Activated CD4-positive, alpha-beta T cell treated with anti-CD3 and anti-CD28 coated beads, Interleukin-2, amount 10 ng/mL, durations not matched to agents 7 days and 5 days (primary cell): ENCODE measurements at regions not wholly inside any gene's neighbourhood (a gene's known extent, or its start where the extent isn't known, plus 50 kb on each side); places are given as distances from the start of the nearest gene placed in this dataset.
"Not testable (repeated sequence)": the region's sequence is repeated elsewhere in the genome, so short reads cannot be mapped to it uniquely, and the experiment has no call there.

Source experiments
- CTCF ChIA-PET: fragments of 350-600 bp; sonication (Branson Sonifier 250); formaldehyde crosslinking; loops from one replicate; lab custom pipeline; 2021; ENCODE audit warnings: antibody characterized with exemption; lab: Charles Lee
- POLR2A ChIA-PET: fragments of 350-600 bp; sonication (Branson Sonifier 250); formaldehyde crosslinking; loops from one replicate; lab custom pipeline; 2021; ENCODE audit warnings: antibody characterized with exemption; lab: Charles Lee
- DNase-seq: peaks from one replicate; pipeline ENCODE4 v3.0.0-alpha.2; 2020
- H3K27ac Mint-ChIP-seq: one replicate; pipeline ENCODE4 v1.8.0; 2021; ENCODE audit warnings: mild to moderate bottlenecking, moderate library complexity, mixed read lengths
- H3K27me3 Mint-ChIP-seq: one replicate; pipeline ENCODE4 v1.8.0; 2021; ENCODE audit warnings: mixed read lengths
- H3K36me3 Mint-ChIP-seq: one replicate; pipeline ENCODE4 v1.8.0; 2021; ENCODE audit warnings: low read depth, mixed read lengths
- H3K4me1 Mint-ChIP-seq: one replicate; pipeline ENCODE4 v1.8.0; 2021; ENCODE audit warnings: mixed read lengths
- H3K4me3 Mint-ChIP-seq: one replicate; pipeline ENCODE4 v1.8.0; 2021; ENCODE audit warnings: mild to moderate bottlenecking, moderate library complexity, mixed read lengths
- H3K9me3 Mint-ChIP-seq: one replicate; pipeline ENCODE4 v1.8.0; 2021; ENCODE audit warnings: mixed read lengths

- H3K4me1 Mint-ChIP-seq = peaks cover 14% of the 10 kb centered on the region
- H3K27ac Mint-ChIP-seq = no peak overlapping the region
- peaks cover 11% of the 10 kb centered on the region for H3K27me3 Mint-ChIP-seq
- H3K9me3 Mint-ChIP-seq = no peaks in the 10 kb centered on the region
- H3K4me3 Mint-ChIP-seq = no peak overlapping the region
- H3K36me3 Mint-ChIP-seq = no peaks in the 10 kb centered on the region
- DNase-seq = no peak
- ChIA-PET POLR2A (no interaction called here), CTCF (interaction anchor here (1.3 to 1.6 kb wide), 2 partner anchors 10 to 22 kb away, joined by 3 to 5 read pairs; no protein-coding TSS in a partner anchor)
Observed at GRCh38 chr22:22166941-22167713, 77.5 kb upstream of the VPREB1 start.

GRCh38 chr22:22165936-22166710, 78.5 kb upstream of the VPREB1 start:
- Mint-ChIP-seq H3K27me3 (peaks cover 11% of the 10 kb centered on the region), H3K9me3 (no peaks in the 10 kb centered on the region), H3K4me1 (peaks cover 14% of the 10 kb centered on the region), H3K27ac (peak overlapping the region; percentile 64), H3K4me3 (no peak overlapping the region), H3K36me3 (no peaks in the 10 kb centered on the region)
- no peak for DNase-seq
- CTCF ChIA-PET = interaction anchor here (0.6 to 1.6 kb wide), 4 partner anchors 9 to 421 kb away, joined by 3 to 6 read pairs (median 4); no protein-coding TSS in a partner anchor
- POLR2A ChIA-PET = no interaction called here

GRCh38 chr22:22164541-22165272, 79.9 kb upstream of the VPREB1 start:
- Mint-ChIP-seq H3K9me3 (no peaks in the 10 kb centered on the region), H3K27ac (no peak overlapping the region), H3K4me1 (peaks cover 11% of the 10 kb centered on the region), H3K27me3 (peaks cover 10% of the 10 kb centered on the region), H3K36me3 (no peaks in the 10 kb centered on the region), H3K4me3 (no peak overlapping the region)
- DNase-seq = no peak
- ChIA-PET CTCF (interaction anchor here (1.1 to 1.6 kb wide), 3 partner anchors 8 to 71 kb away, joined by 3 to 6 read pairs (median 3); no protein-coding TSS in a partner anchor), POLR2A (no interaction called here)

- POLR2A ChIA-PET = no interaction called here
- Mint-ChIP-seq H3K4me1 (peaks cover 1% of the 10 kb centered on the region), H3K27ac (no peak overlapping the region), H3K27me3 (peaks cover 12% of the 10 kb centered on the region), H3K4me3 (no peak overlapping the region), H3K36me3 (no peaks in the 10 kb centered on the region), H3K9me3 (no peaks in the 10 kb centered on the region)
- no peak for DNase-seq
- CTCF ChIA-PET = interaction anchor here (0.9 kb wide), 1 partner anchor 9 kb away, joined by 3 read pairs; no protein-coding TSS in a partner anchor
Observed at GRCh38 chr22:22161924-22162851, 82.4 kb upstream of the VPREB1 start.

- CTCF ChIA-PET, H3K27ac Mint-ChIP-seq, DNase-seq, H3K4me3 Mint-ChIP-seq, H3K4me1 Mint-ChIP-seq, H3K9me3 Mint-ChIP-seq, POLR2A ChIA-PET, H3K36me3 Mint-ChIP-seq: not testable (repeated sequence)
- H3K27me3 Mint-ChIP-seq = peaks cover 12% of the 10 kb centered on the region
Observed at GRCh38 chr22:22160768-22161167, 83.8 kb upstream of the VPREB1 start.

- no peak overlapping the region for H3K4me3 Mint-ChIP-seq
- no peak for DNase-seq
- POLR2A ChIA-PET = no interaction called here
- H3K36me3 Mint-ChIP-seq = no peaks in the 10 kb centered on the region
- peaks cover 9% of the 10 kb centered on the region for H3K27me3 Mint-ChIP-seq
- peaks cover 5% of the 10 kb centered on the region for H3K4me1 Mint-ChIP-seq
- CTCF ChIA-PET = no interaction called here
- H3K9me3 Mint-ChIP-seq = no peaks in the 10 kb centered on the region
- no peak overlapping the region for H3K27ac Mint-ChIP-seq
Observed at GRCh38 chr22:22159384-22159783, 85.2 kb upstream of the VPREB1 start.

- no peak overlapping the region for H3K4me3 Mint-ChIP-seq
- DNase-seq = no peak
- H3K36me3 Mint-ChIP-seq = no peaks in the 10 kb centered on the region
- no peak overlapping the region for H3K27ac Mint-ChIP-seq
- CTCF ChIA-PET = no interaction called here
- H3K9me3 Mint-ChIP-seq = no peaks in the 10 kb centered on the region
- POLR2A ChIA-PET = no interaction called here
- H3K4me1 Mint-ChIP-seq = peaks cover 5% of the 10 kb centered on the region
- peaks cover 7% of the 10 kb centered on the region for H3K27me3 Mint-ChIP-seq
Observed at GRCh38 chr22:22158965-22159364, 85.6 kb upstream of the VPREB1 start.

- peaks cover 5% of the 10 kb centered on the region for H3K4me1 Mint-ChIP-seq
- peaks cover 7% of the 10 kb centered on the region for H3K27me3 Mint-ChIP-seq
- DNase-seq = no peak
- ChIA-PET CTCF (interaction anchor here (1.6 to 2.0 kb wide), 2 partner anchors 26 to 47 kb away, joined by 4 to 7 read pairs; no protein-coding TSS in a partner anchor), POLR2A (no interaction called here)
- H3K27ac Mint-ChIP-seq = no peak overlapping the region
- no peak overlapping the region for H3K4me3 Mint-ChIP-seq
- H3K36me3 Mint-ChIP-seq = no peaks in the 10 kb centered on the region
- H3K9me3 Mint-ChIP-seq = no peaks in the 10 kb centered on the region
Observed at GRCh38 chr22:22158207-22158816, 86.3 kb upstream of the VPREB1 start.

GRCh38 chr22:22157348-22157725, 87.2 kb upstream of the VPREB1 start:
- Mint-ChIP-seq H3K9me3 (no peaks in the 10 kb centered on the region), H3K36me3 (no peaks in the 10 kb centered on the region), H3K4me1 (peaks cover 5% of the 10 kb centered on the region), H3K4me3 (no peak overlapping the region), H3K27ac (no peak overlapping the region), H3K27me3 (peaks cover 7% of the 10 kb centered on the region)
- ChIA-PET CTCF (interaction anchor here (1.0 to 2.0 kb wide), 7 partner anchors 8 to 98 kb away, joined by 3 to 7 read pairs (median 4); no protein-coding TSS in a partner anchor), POLR2A (no interaction called here)
- no peak for DNase-seq

GRCh38 chr22:22156716-22157347, 87.8 kb upstream of the VPREB1 start:
- Mint-ChIP-seq H3K9me3 (no peaks in the 10 kb centered on the region), H3K4me3 (no peak overlapping the region), H3K27ac (no peak overlapping the region), H3K36me3 (no peaks in the 10 kb centered on the region), H3K4me1 (peaks cover 5% of the 10 kb centered on the region), H3K27me3 (peaks cover 12% of the 10 kb centered on the region)
- DNase-seq = peak; percentile 83
- ChIA-PET CTCF (interaction anchor here (0.6 to 2.0 kb wide), 8 partner anchors 9 to 98 kb away, joined by 3 to 7 read pairs (median 4); no protein-coding TSS in a partner anchor), POLR2A (no interaction called here)

GRCh38 chr22:22156348-22156715, 88.3 kb upstream of the VPREB1 start:
- Mint-ChIP-seq H3K4me1 (peaks cover 5% of the 10 kb centered on the region), H3K9me3 (no peaks in the 10 kb centered on the region), H3K27ac (no peak overlapping the region), H3K27me3 (peaks cover 17% of the 10 kb centered on the region), H3K4me3 (no peak overlapping the region), H3K36me3 (no peaks in the 10 kb centered on the region)
- ChIA-PET CTCF (interaction anchor here (0.6 to 1.3 kb wide), 5 partner anchors 9 to 97 kb away, joined by 3 to 6 read pairs (median 4); no protein-coding TSS in a partner anchor), POLR2A (no interaction called here)
- DNase-seq = no peak
